GM12892 (cell line): ENCODE measurements at regions not wholly inside any gene's neighbourhood (a gene's known extent, or its start where the extent isn't known, plus 50 kb on each side); places are given as distances from the start of the nearest gene placed in this dataset.

Source experiments
- POLR2A ChIP-seq: IDR thresholded peaks from 2 replicates; pipeline ENCODE4 v1.6.1; 2011; ENCODE audit warnings: low read depth, low read length, control low read depth
- POLR2AphosphoS5 ChIP-seq: IDR thresholded peaks from 2 replicates; pipeline ENCODE4 v1.6.1; 2011; ENCODE audit warnings: low read depth, low read length, control low read depth
- TAF1 ChIP-seq: IDR thresholded peaks from 2 replicates; pipeline ENCODE4 v1.6.1; 2011; ENCODE audit warnings: low read depth, mild to moderate bottlenecking, control low read depth, low read length, borderline replicate concordance

GRCh38 chr7:19390795-19391194 is 245.6 kb upstream of the FERD3L start:
- no peak for TF ChIP-seq POLR2A
- no peak for TF ChIP-seq TAF1
- no peak for TF ChIP-seq POLR2AphosphoS5
